ENCODE measurements at regions not wholly inside any gene's neighbourhood (a gene's known extent, or its start where the extent isn't known, plus 50 kb on each side); places are given as distances from the start of the nearest gene placed in this dataset.

- no peak for TF ChIP-seq POLR2A (IDR thresholded peaks at IDR 0.05)
- TF ChIP-seq CTCF (IDR thresholded peaks at IDR 0.05): no peak
These were observed 59.9 kb downstream of the HTR1B start for GRCh38 chr6:77403424-77403823.
